Smooth muscle cell (in vitro differentiated cells): ENCODE measurements at regions not wholly inside any gene's neighbourhood (a gene's known extent, or its start where the extent isn't known, plus 50 kb on each side); places are given as distances from the start of the nearest gene placed in this dataset.

Experiments used
- DNase-seq: peaks from one replicate; lab custom pipeline; 2025; ENCODE audit not compliant: unreplicated experiment; lab: John Stamatoyannopoulos, UW
- H2AFZ ChIP-seq: fragments of 200-600 bp; sonication (generic); 2 replicates; pipeline ENCODE4 v1.6.0; 2016; ENCODE audit warnings: antibody characterized with exemption, low read depth, mild to moderate bottlenecking
- H3F3A ChIP-seq: fragments of 200-600 bp; sonication (generic); 2 replicates; pipeline ENCODE4 v1.6.0; 2017; ENCODE audit warnings: antibody characterized with exemption, low read depth
- H3K27ac ChIP-seq: fragments of 200-600 bp; sonication (generic); 2 replicates; pipeline ENCODE4 v1.5.1; 2016; ENCODE audit warnings: low read depth, mild to moderate bottlenecking
- H3K27me3 ChIP-seq: fragments of 200-600 bp; sonication (generic); 2 replicates; pipeline ENCODE4 v1.6.1; 2016; ENCODE audit warnings: low read depth, mild to moderate bottlenecking
- H3K36me3 ChIP-seq: fragments of 200-600 bp; sonication (generic); 2 replicates; pipeline ENCODE4 v1.5.1; 2016; ENCODE audit warnings: low read depth
- H3K4me1 ChIP-seq: fragments of 200-600 bp; sonication (generic); 2 replicates; pipeline ENCODE4 v1.5.1; 2016; ENCODE audit warnings: low read depth
- H3K4me2 ChIP-seq: fragments of 200-600 bp; sonication (generic); 2 replicates; pipeline ENCODE4 v1.6.0; 2016; ENCODE audit warnings: mild to moderate bottlenecking
- H3K4me3 ChIP-seq: fragments of 200-600 bp; sonication (generic); 2 replicates; pipeline ENCODE4 v1.5.1; 2016; ENCODE audit warnings: mild to moderate bottlenecking
- H3K79me2 ChIP-seq: fragments of 200-600 bp; sonication (generic); 2 replicates; pipeline ENCODE4 v1.6.0; 2016; ENCODE audit warnings: low read depth, mild to moderate bottlenecking
- H3K9ac ChIP-seq: fragments of 200-600 bp; sonication (generic); 2 replicates; pipeline ENCODE4 v1.6.0; 2016; ENCODE audit warnings: low read depth
- H3K9me3 ChIP-seq: fragments of 200-600 bp; sonication (generic); replicated peaks from 2 replicates; pipeline ENCODE4 v1.5.1; 2016; ENCODE audit warnings: low read depth
- H4K20me1 ChIP-seq: fragments of 200-600 bp; sonication (generic); 2 replicates; pipeline ENCODE4 v1.6.0; 2016; ENCODE audit warnings: low read depth
- WGBS: methylation state at CpG from one replicate; pipeline ENCODE4 v1.1.7; 2016; ENCODE audit warnings: low lambda C conversion rate; 5-methylcytosine and 5-hydroxymethylcytosine counted together
- TF ChIP-seq, protein P1 (sequence below): fragments of 200-600 bp; sonication (generic); IDR thresholded peaks from 2 replicates; pipeline ENCODE4 v1.5.1; 2017; ENCODE audit warnings: borderline replicate concordance, mild to moderate bottlenecking, antibody characterized with exemption; ENCODE audit not compliant: insufficient read depth, poor library complexity, severe bottlenecking

DNA sequence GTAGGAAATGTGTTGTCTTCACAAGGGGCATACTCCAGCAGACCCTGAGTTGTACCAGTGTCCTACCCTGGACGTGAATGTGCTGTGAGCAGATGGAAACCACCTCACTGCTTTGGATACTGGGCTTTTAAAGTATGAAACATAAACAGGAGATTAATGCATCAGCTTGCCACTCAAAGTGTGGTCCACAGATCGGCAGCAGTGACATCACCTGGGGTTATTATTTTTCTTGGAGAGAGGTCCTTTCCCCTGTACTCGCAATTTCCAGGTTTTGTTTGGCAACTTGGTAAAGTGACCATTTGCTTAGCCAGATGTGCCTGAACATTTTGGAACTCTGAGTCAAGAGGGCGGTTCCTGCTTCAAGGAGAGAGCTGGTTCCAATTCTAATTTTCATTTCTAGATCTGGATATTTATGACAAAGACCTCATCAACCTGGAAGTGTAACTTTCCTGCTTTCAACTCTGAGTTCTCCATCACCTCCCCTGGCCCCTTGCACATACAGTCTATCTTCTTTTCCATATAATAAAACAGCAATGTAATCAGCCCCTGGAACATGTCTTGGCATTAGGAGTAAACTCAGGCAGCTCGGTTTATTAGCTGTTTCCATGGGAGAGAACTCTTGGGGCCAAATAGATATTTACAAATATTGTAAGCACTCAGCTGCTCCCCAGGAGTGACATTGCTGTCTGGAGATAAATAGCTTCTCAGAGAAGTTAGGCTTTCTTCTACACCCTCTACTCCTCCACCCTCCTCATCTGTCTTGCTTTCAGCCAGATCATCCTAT lies 237.0 kb upstream of the TBX3 start:
- H3K27ac ChIP-seq: no peak overlapping the region
- peaks cover 14% of the 10 kb centered on the region for H3F3A ChIP-seq
- 67% methylated on average over 5 of the region's 5 CpGs for WGBS
- no peaks in the 10 kb centered on the region for H3K4me1 ChIP-seq
- H3K4me2 ChIP-seq: no peak overlapping the region
- no peaks in the 10 kb centered on the region for H3K36me3 ChIP-seq
- peak overlapping the region; percentile 2 for H2AFZ ChIP-seq
- H3K79me2 ChIP-seq: no peaks in the 10 kb centered on the region
- no peak overlapping the region for H3K4me3 ChIP-seq
- DNase-seq: no peak
- H3K9ac ChIP-seq: no peak overlapping the region
- H3K9me3 ChIP-seq: no peaks in the 10 kb centered on the region
- no peaks in the 10 kb centered on the region for H4K20me1 ChIP-seq
- H3K27me3 ChIP-seq: no peaks in the 10 kb centered on the region
- TF ChIP-seq, protein P1, sequence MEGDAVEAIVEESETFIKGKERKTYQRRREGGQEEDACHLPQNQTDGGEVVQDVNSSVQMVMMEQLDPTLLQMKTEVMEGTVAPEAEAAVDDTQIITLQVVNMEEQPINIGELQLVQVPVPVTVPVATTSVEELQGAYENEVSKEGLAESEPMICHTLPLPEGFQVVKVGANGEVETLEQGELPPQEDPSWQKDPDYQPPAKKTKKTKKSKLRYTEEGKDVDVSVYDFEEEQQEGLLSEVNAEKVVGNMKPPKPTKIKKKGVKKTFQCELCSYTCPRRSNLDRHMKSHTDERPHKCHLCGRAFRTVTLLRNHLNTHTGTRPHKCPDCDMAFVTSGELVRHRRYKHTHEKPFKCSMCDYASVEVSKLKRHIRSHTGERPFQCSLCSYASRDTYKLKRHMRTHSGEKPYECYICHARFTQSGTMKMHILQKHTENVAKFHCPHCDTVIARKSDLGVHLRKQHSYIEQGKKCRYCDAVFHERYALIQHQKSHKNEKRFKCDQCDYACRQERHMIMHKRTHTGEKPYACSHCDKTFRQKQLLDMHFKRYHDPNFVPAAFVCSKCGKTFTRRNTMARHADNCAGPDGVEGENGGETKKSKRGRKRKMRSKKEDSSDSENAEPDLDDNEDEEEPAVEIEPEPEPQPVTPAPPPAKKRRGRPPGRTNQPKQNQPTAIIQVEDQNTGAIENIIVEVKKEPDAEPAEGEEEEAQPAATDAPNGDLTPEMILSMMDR: no peak

DNA sequence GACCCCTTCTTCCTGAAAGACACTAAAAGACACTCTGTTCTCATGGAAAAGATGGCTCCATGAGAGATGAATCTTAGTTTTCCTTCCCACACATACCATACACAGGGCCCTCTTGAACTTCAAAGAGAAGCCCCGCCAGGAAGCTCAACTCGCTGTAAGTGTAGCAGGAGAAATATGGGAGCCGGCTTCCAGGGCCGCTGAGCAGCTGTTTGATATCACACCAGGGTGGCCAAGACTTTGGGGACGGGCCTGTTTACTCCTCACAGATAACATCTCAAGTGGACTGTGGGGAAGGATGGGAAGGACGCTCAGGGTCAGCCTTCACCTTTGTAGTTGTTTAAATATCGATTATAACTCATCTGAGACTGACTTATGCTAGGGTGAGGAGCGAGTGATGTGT lies 235.5 kb upstream of the TBX3 start:
- peaks cover 20% of the 10 kb centered on the region for H3F3A ChIP-seq
- H4K20me1 ChIP-seq: no peaks in the 10 kb centered on the region
- H3K79me2 ChIP-seq: no peaks in the 10 kb centered on the region
- no peaks in the 10 kb centered on the region for H3K9me3 ChIP-seq
- no peak overlapping the region for H3K4me2 ChIP-seq
- H3K9ac ChIP-seq: no peak overlapping the region
- H3K4me1 ChIP-seq: no peaks in the 10 kb centered on the region
- no peak overlapping the region for H2AFZ ChIP-seq
- no peak overlapping the region for H3K27ac ChIP-seq
- H3K4me3 ChIP-seq: no peak overlapping the region
- WGBS: 70% methylated on average over 8 of the region's 8 CpGs
- TF ChIP-seq, protein P1: no peak
- no peak for DNase-seq
- no peaks in the 10 kb centered on the region for H3K27me3 ChIP-seq
- H3K36me3 ChIP-seq: no peaks in the 10 kb centered on the region

- no peaks in the 10 kb centered on the region for H3K79me2 ChIP-seq
- H3K9me3 ChIP-seq: no peaks in the 10 kb centered on the region
- H3K4me1 ChIP-seq: no peaks in the 10 kb centered on the region
- no peaks in the 10 kb centered on the region for H3K36me3 ChIP-seq
- 20% methylated on average over 3 of the region's 3 CpGs for WGBS
- DNase-seq: no peak
- H3K4me2 ChIP-seq: no peak overlapping the region
- H4K20me1 ChIP-seq: no peaks in the 10 kb centered on the region
- TF ChIP-seq, protein P1: no peak
- no peak overlapping the region for H3K27ac ChIP-seq
- no peak overlapping the region for H3K9ac ChIP-seq
- H3K27me3 ChIP-seq: no peaks in the 10 kb centered on the region
- no peak overlapping the region for H3K4me3 ChIP-seq
- no peak overlapping the region for H2AFZ ChIP-seq
- peaks cover 20% of the 10 kb centered on the region for H3F3A ChIP-seq
Observed at GRCh38 chr12:114918535-114919233, 234.7 kb upstream of the TBX3 start.
